Stimulated activated naive CD8-positive, alpha-beta T cell treated with anti-CD3 and anti-CD28 coated beads, Interleukin-15, amount 100 ng/mL, for 72 hours (primary cell): ENCODE measurements at regions not wholly inside any gene's neighbourhood (a gene's known extent, or its start where the extent isn't known, plus 50 kb on each side); places are given as distances from the start of the nearest gene placed in this dataset.

Source experiments
- ATAC-seq: fragments of 150-1000 bp; cut with Tn5 transposase; 2 replicates; pipeline ENCODE4 v1.10.0; 2021; ENCODE audit warnings: mild to moderate bottlenecking, moderate library complexity
- DNase-seq, 2 donors: peaks; one replicate each; pipeline ENCODE4 v3.0.0; 2021 to 2022
- H3K27ac Mint-ChIP-seq, 2 donors: one replicate each; pipeline ENCODE4 v1.8.0; 2022; ENCODE audit warnings: mild to moderate bottlenecking in 2 of 2, mixed read lengths in 2 of 2, moderate library complexity in 2 of 2
- H3K27me3 Mint-ChIP-seq: one replicate; pipeline ENCODE4 v1.8.0; 2022; ENCODE audit warnings: mixed read lengths
- H3K4me1 Mint-ChIP-seq: one replicate; pipeline ENCODE4 v1.8.0; 2022; ENCODE audit warnings: mild to moderate bottlenecking, mixed read lengths
- H3K4me3 Mint-ChIP-seq, 2 donors: one replicate each; pipeline ENCODE4 v1.8.0; 2022; ENCODE audit warnings: mild to moderate bottlenecking in 2 of 2, mixed read lengths in 2 of 2, moderate library complexity in 1 of 2
- H3K9me3 Mint-ChIP-seq, 2 donors: one replicate each; pipeline ENCODE4 v1.8.0; 2022; ENCODE audit warnings: mixed read lengths in 2 of 2

GRCh38 chr1:230543085-230543484 lies 99.2 kb upstream of the COG2 start:
- DNase-seq (no peak), ATAC-seq (no peak)
- Mint-ChIP-seq H3K27me3 (peaks cover 41% of the 10 kb centered on the region), H3K9me3 (peaks cover 0 to 6% of the 10 kb centered on the region in 2 donors), H3K27ac (peak overlapping the region in 1 of 2 donors; percentile 16), H3K4me3 (no peak overlapping the region), H3K4me1 (no peaks in the 10 kb centered on the region)

GRCh38 chr1:230542681-230543080 lies 99.6 kb upstream of the COG2 start:
- Mint-ChIP-seq H3K27ac (peak overlapping the region in 1 of 2 donors; percentile 16), H3K4me1 (no peaks in the 10 kb centered on the region), H3K4me3 (no peak overlapping the region), H3K9me3 (peaks cover 0 to 6% of the 10 kb centered on the region in 2 donors), H3K27me3 (peaks cover 43% of the 10 kb centered on the region)
- DNase-seq (no peak), ATAC-seq (no peak)

GRCh38 chr1:230542054-230542453 lies 100.2 kb upstream of the COG2 start:
- peak; percentile 93 for ATAC-seq
- Mint-ChIP-seq H3K4me3 (no peak overlapping the region), H3K27ac (no peak overlapping the region), H3K27me3 (peaks cover 44% of the 10 kb centered on the region), H3K9me3 (peaks cover 0 to 6% of the 10 kb centered on the region in 2 donors), H3K4me1 (no peaks in the 10 kb centered on the region)
- DNase-seq = peak; percentile 13 to 29

- Mint-ChIP-seq H3K27ac (no peak overlapping the region), H3K27me3 (peaks cover 43% of the 10 kb centered on the region), H3K4me1 (no peaks in the 10 kb centered on the region), H3K4me3 (no peak overlapping the region), H3K9me3 (peaks cover 0 to 6% of the 10 kb centered on the region in 2 donors)
- no peak for ATAC-seq
- no peak for DNase-seq
These were observed 101.0 kb upstream of the COG2 start for GRCh38 chr1:230541306-230541705.

- Mint-ChIP-seq H3K27ac (no peak overlapping the region), H3K4me3 (no peak overlapping the region), H3K9me3 (peaks cover 0 to 6% of the 10 kb centered on the region in 2 donors), H3K27me3 (peaks cover 42% of the 10 kb centered on the region), H3K4me1 (no peaks in the 10 kb centered on the region)
- DNase-seq = no peak
- ATAC-seq = no peak
These were observed 101.7 kb upstream of the COG2 start for GRCh38 chr1:230540421-230541155.

- ATAC-seq (no peak), DNase-seq (no peak)
- Mint-ChIP-seq H3K4me1 (no peaks in the 10 kb centered on the region), H3K27ac (no peak overlapping the region), H3K9me3 (peaks cover 12 to 24% of the 10 kb centered on the region in 2 donors), H3K27me3 (peaks cover 48% of the 10 kb centered on the region), H3K4me3 (no peak overlapping the region)
These were observed 104.8 kb upstream of the COG2 start for GRCh38 chr1:230537456-230537855.

GRCh38 chr1:230536641-230537155 lies 105.6 kb upstream of the COG2 start:
- DNase-seq = no peak
- Mint-ChIP-seq H3K4me3 (no peak overlapping the region), H3K27ac (no peak overlapping the region), H3K27me3 (peaks cover 49% of the 10 kb centered on the region), H3K4me1 (no peaks in the 10 kb centered on the region), H3K9me3 (peaks cover 12 to 25% of the 10 kb centered on the region in 2 donors)
- ATAC-seq = no peak

GRCh38 chr1:230534224-230534623 lies 108.1 kb upstream of the COG2 start:
- DNase-seq (no peak), ATAC-seq (no peak)
- Mint-ChIP-seq H3K27ac (no peak overlapping the region), H3K9me3 (peaks cover 12 to 28% of the 10 kb centered on the region in 2 donors), H3K4me1 (no peaks in the 10 kb centered on the region), H3K27me3 (peaks cover 46% of the 10 kb centered on the region), H3K4me3 (no peak overlapping the region)

GRCh38 chr1:230531103-230531502 lies 105.0 kb upstream of the PGBD5 start:
- Mint-ChIP-seq H3K4me1 (no peaks in the 10 kb centered on the region), H3K27ac (no peak overlapping the region), H3K27me3 (peaks cover 29% of the 10 kb centered on the region), H3K9me3 (peaks cover 12 to 28% of the 10 kb centered on the region in 2 donors), H3K4me3 (no peak overlapping the region)
- ATAC-seq (no peak), DNase-seq (no peak)

GRCh38 chr1:230519246-230519645 lies 93.1 kb upstream of the PGBD5 start:
- no peaks in the 10 kb centered on the region for H3K4me1 Mint-ChIP-seq
- no peak overlapping the region for H3K4me3 Mint-ChIP-seq
- no peaks in the 10 kb centered on the region for H3K9me3 Mint-ChIP-seq
- ATAC-seq = no peak
- H3K27ac Mint-ChIP-seq = no peak overlapping the region
- H3K27me3 Mint-ChIP-seq = peaks cover 35% of the 10 kb centered on the region
- no peak for DNase-seq

GRCh38 chr1:230518511-230518910 lies 92.4 kb upstream of the PGBD5 start:
- no peak overlapping the region for H3K4me3 Mint-ChIP-seq
- H3K27ac Mint-ChIP-seq = no peak overlapping the region
- no peak for DNase-seq
- H3K27me3 Mint-ChIP-seq = peaks cover 33% of the 10 kb centered on the region
- no peaks in the 10 kb centered on the region for H3K9me3 Mint-ChIP-seq
- ATAC-seq = no peak
- no peaks in the 10 kb centered on the region for H3K4me1 Mint-ChIP-seq

- H3K4me3 Mint-ChIP-seq = no peak overlapping the region
- no peaks in the 10 kb centered on the region for H3K4me1 Mint-ChIP-seq
- DNase-seq (no peak), ATAC-seq (no peak)
- H3K27me3 Mint-ChIP-seq = peaks cover 40% of the 10 kb centered on the region
- no peak overlapping the region for H3K27ac Mint-ChIP-seq
- no peaks in the 10 kb centered on the region for H3K9me3 Mint-ChIP-seq
These were observed 91.7 kb upstream of the PGBD5 start for GRCh38 chr1:230517786-230518185.

GRCh38 chr1:230517326-230517725 lies 91.2 kb upstream of the PGBD5 start:
- Mint-ChIP-seq H3K27ac (no peak overlapping the region), H3K9me3 (no peaks in the 10 kb centered on the region), H3K4me1 (no peaks in the 10 kb centered on the region), H3K27me3 (peaks cover 43% of the 10 kb centered on the region), H3K4me3 (no peak overlapping the region)
- ATAC-seq (no peak), DNase-seq (no peak)

GRCh38 chr1:230516889-230517288 lies 90.8 kb upstream of the PGBD5 start:
- no peak overlapping the region for H3K27ac Mint-ChIP-seq
- no peak for ATAC-seq
- DNase-seq = no peak
- peaks cover 43% of the 10 kb centered on the region for H3K27me3 Mint-ChIP-seq
- no peaks in the 10 kb centered on the region for H3K4me1 Mint-ChIP-seq
- H3K4me3 Mint-ChIP-seq = no peak overlapping the region
- no peaks in the 10 kb centered on the region for H3K9me3 Mint-ChIP-seq

GRCh38 chr1:230515451-230516145 lies 89.5 kb upstream of the PGBD5 start:
- DNase-seq (no peak), ATAC-seq (no peak)
- H3K4me3 Mint-ChIP-seq = no peak overlapping the region
- H3K27me3 Mint-ChIP-seq = peaks cover 43% of the 10 kb centered on the region
- no peak overlapping the region for H3K27ac Mint-ChIP-seq
- H3K9me3 Mint-ChIP-seq = no peaks in the 10 kb centered on the region
- no peaks in the 10 kb centered on the region for H3K4me1 Mint-ChIP-seq

GRCh38 chr1:230510496-230510895 lies 84.4 kb upstream of the PGBD5 start:
- Mint-ChIP-seq H3K9me3 (no peaks in the 10 kb centered on the region), H3K27me3 (peaks cover 47% of the 10 kb centered on the region), H3K27ac (no peak overlapping the region), H3K4me1 (peaks cover 7% of the 10 kb centered on the region), H3K4me3 (no peak overlapping the region)
- DNase-seq = no peak
- no peak for ATAC-seq
